Duodenal mucosa (tissue), 2 donors: ENCODE measurements at regions not wholly inside any gene's neighbourhood (a gene's known extent, or its start where the extent isn't known, plus 50 kb on each side); places are given as distances from the start of the nearest gene placed in this dataset.
A peak's percentile ranks its signal among the peaks of the same experiment; 100 is the strongest.

Source experiments
- H3K27ac ChIP-seq: one replicate; pipeline ENCODE4 v1.7.0; 2013; ENCODE audit warnings: low read depth, low read length
- H3K27me3 ChIP-seq, 2 donors: one replicate each; pipeline ENCODE4 v1.7.0; 2013; ENCODE audit warnings: low read length in 2 of 2, control low read depth in 1 of 2; ENCODE audit not compliant: insufficient read depth in 2 of 2, control insufficient read depth in 1 of 2
- H3K36me3 ChIP-seq, 2 donors: one replicate each; pipeline ENCODE4 v1.7.0; 2013; ENCODE audit warnings: low read length in 2 of 2, control low read depth in 1 of 2; ENCODE audit not compliant: insufficient read depth in 2 of 2, control insufficient read depth in 1 of 2
- H3K4me1 ChIP-seq, 2 donors: one replicate each; pipeline ENCODE4 v1.7.0; 2013; ENCODE audit warnings: low read length in 2 of 2, control low read depth in 1 of 2; ENCODE audit not compliant: insufficient read depth in 2 of 2, control insufficient read depth in 1 of 2
- H3K4me3 ChIP-seq, 2 donors: one replicate each; pipeline ENCODE4 v1.7.0; 2013; ENCODE audit warnings: low read length in 2 of 2, low read depth in 1 of 2
- H3K9ac ChIP-seq, 2 donors: one replicate each; pipeline ENCODE4 v1.7.0; 2013; ENCODE audit warnings: low read length in 2 of 2, low read depth in 1 of 2
- H3K9me3 ChIP-seq, 2 donors: one replicate each; pipeline ENCODE4 v1.7.0; 2013; ENCODE audit warnings: low read length in 2 of 2, control low read depth in 1 of 2; ENCODE audit not compliant: control insufficient read depth in 1 of 2

- Histone ChIP-seq H3K4me1 (peaks cover 16 to 24% of the 10 kb centered on the region in 2 donors), H3K27me3 (no peaks in the 10 kb centered on the region), H3K9ac (no peak overlapping the region), H3K4me3 (no peak overlapping the region), H3K27ac (no peak overlapping the region), H3K36me3 (no peaks in the 10 kb centered on the region), H3K9me3 (no peaks in the 10 kb centered on the region)
Observed at GRCh38 chr1:228901936-228902681, 166.8 kb downstream of the RHOU start.

- no peak overlapping the region for H3K4me3 ChIP-seq
- H3K27me3 ChIP-seq: no peaks in the 10 kb centered on the region
- no peak overlapping the region for H3K9ac ChIP-seq
- peaks cover 16 to 24% of the 10 kb centered on the region in 2 donors for H3K4me1 ChIP-seq
- no peaks in the 10 kb centered on the region for H3K36me3 ChIP-seq
- no peaks in the 10 kb centered on the region for H3K9me3 ChIP-seq
- no peak overlapping the region for H3K27ac ChIP-seq
Observed at GRCh38 chr1:228902781-228903433, 167.6 kb downstream of the RHOU start.

DNA sequence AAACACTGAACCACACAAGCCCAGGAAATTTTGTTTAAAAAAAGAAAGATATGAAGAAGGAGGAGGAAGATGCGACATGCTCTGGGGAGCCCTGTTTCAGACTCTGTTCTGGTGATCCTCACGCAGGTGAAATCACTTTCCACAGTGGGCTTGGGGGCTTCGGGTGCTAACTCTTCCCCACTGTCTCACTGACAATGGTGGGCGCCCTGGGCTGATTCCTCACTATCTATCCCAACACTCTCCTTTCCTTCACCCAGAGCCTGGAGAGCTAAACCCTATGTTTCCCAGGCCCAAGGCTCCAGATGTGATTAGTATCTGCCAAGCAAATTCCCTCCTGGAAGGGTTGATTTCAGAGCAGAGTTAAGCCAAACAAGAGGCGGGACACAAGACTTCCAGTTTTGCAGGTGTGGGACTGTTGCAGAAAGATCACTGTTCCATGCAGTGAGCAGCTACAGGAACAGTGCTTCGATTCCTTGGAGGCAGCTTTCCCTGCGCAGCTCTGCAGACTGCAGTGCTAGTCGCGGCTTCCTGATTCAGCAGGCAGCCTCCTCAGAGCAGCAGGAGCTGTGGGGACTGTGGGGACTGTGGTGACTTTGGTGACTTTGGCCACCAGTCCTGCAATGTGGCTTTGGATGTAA is 168.3 kb downstream of the RHOU start:
- Histone ChIP-seq H3K4me3 (no peak overlapping the region), H3K27me3 (no peaks in the 10 kb centered on the region), H3K4me1 (peaks cover 16 to 24% of the 10 kb centered on the region in 2 donors), H3K9ac (no peak overlapping the region), H3K9me3 (no peaks in the 10 kb centered on the region), H3K27ac (peak overlapping the region; percentile 37), H3K36me3 (no peaks in the 10 kb centered on the region)

DNA sequence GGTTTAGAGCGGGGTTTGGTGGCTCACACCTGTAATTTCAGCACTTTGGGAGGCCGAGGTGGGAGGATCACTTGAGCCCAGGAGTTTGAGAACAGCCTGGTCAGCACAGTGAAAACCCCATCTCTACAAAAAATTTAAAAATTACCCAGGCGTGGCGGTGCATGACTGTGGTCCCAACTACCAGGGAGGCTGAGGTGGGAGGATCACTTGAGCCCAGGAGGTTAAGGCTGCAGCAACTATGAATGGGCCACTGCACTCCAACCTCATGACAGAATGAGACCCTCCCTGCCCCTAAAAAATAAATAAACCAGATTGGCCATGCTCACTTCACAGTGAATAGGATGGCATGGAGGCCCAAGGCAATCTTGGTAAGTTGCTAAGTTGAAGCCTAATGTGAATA is 168.9 kb downstream of the RHOU start:
- H3K9me3 ChIP-seq: no peaks in the 10 kb centered on the region
- no peak overlapping the region for H3K9ac ChIP-seq
- H3K36me3 ChIP-seq: no peaks in the 10 kb centered on the region
- H3K27me3 ChIP-seq: no peaks in the 10 kb centered on the region
- H3K4me1 ChIP-seq: peaks cover 16 to 23% of the 10 kb centered on the region in 2 donors
- H3K27ac ChIP-seq: no peak overlapping the region
- H3K4me3 ChIP-seq: no peak overlapping the region

DNA sequence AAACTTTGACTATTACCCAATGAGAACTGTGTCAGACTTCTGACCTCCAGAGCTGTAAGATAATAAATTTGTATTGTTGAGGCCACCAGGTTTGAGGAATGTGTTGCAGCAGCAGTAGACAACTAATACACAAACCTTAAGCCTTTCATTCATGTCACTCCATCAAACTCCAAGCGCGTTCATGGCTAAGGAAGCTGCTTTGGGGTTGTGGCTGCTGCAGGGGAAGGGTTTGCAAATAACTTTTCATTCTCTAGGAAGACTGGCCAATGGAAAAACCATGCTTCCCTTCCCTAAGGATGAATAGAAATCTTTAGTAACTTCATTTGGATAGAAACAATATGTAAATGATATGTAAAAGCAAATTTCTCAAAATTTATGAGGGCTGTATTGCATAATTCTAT is 170.4 kb downstream of the RHOU start:
- Histone ChIP-seq H3K27ac (no peak overlapping the region), H3K9ac (no peak overlapping the region), H3K4me1 (peaks cover 16% of the 10 kb centered on the region in 2 donors), H3K4me3 (no peak overlapping the region), H3K9me3 (no peaks in the 10 kb centered on the region), H3K36me3 (no peaks in the 10 kb centered on the region), H3K27me3 (no peaks in the 10 kb centered on the region)

- Histone ChIP-seq H3K9me3 (no peaks in the 10 kb centered on the region), H3K4me1 (peaks cover 16% of the 10 kb centered on the region in 2 donors), H3K27me3 (no peaks in the 10 kb centered on the region), H3K9ac (no peak overlapping the region), H3K27ac (no peak overlapping the region), H3K36me3 (no peaks in the 10 kb centered on the region), H3K4me3 (no peak overlapping the region)
Observed at GRCh38 chr1:228906223-228906860, 171.1 kb downstream of the RHOU start.

- no peak overlapping the region for H3K27ac ChIP-seq
- no peaks in the 10 kb centered on the region for H3K4me1 ChIP-seq
- H3K36me3 ChIP-seq: no peaks in the 10 kb centered on the region
- H3K4me3 ChIP-seq: no peak overlapping the region
- H3K9ac ChIP-seq: no peak overlapping the region
- H3K9me3 ChIP-seq: no peaks in the 10 kb centered on the region
- H3K27me3 ChIP-seq: no peaks in the 10 kb centered on the region
Observed at GRCh38 chr1:228911225-228912210, 176.2 kb downstream of the RHOU start.

DNA sequence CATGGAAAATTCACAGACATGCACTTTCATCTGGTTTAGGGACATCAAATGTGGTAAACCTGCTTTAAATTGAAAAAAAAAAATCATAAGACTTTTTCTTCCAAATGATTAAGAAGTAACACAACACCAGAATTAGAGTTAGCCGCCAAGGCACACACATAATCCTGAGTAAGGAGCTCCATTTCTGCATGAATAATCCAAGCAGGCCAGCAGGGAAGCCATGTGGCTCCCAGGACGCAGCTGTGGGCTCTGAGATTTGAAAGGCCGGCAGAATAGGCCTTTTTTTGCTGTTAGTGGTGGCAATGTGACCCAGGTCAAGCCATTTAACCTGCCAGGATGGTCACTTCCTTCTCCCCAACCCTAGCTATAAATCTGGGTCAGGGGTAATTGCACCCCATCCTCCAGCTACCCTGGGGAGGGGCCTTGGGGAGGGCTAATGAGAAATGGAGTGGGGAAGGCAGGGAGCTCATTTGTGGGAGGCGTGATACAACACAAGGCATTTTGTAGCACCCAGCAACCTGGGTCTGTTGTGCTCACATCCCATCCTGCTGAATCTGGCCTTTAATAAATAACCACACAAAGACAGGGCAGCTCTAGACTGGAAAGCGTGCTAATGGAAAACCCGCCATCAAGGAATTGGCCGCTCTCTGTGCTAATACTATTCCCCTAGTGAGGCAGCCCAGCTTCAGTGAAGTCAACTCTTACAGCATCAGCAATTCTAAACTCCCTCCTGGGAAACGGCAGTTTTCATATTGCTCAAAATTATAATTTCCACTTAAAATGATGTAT is 178.5 kb downstream of the RHOU start:
- Histone ChIP-seq H3K4me1 (no peaks in the 10 kb centered on the region), H3K27ac (no peak overlapping the region), H3K36me3 (no peaks in the 10 kb centered on the region), H3K4me3 (no peak overlapping the region), H3K27me3 (no peaks in the 10 kb centered on the region), H3K9ac (no peak overlapping the region), H3K9me3 (no peaks in the 10 kb centered on the region)

- no peak overlapping the region for H3K4me3 ChIP-seq
- no peak overlapping the region for H3K27ac ChIP-seq
- H3K27me3 ChIP-seq: no peaks in the 10 kb centered on the region
- no peaks in the 10 kb centered on the region for H3K36me3 ChIP-seq
- H3K9ac ChIP-seq: no peak overlapping the region
- no peaks in the 10 kb centered on the region for H3K4me1 ChIP-seq
- no peaks in the 10 kb centered on the region for H3K9me3 ChIP-seq
Observed at GRCh38 chr1:228914700-228915099, 179.4 kb downstream of the RHOU start.
